ENCODE measurements at regions not wholly inside any gene's neighbourhood (a gene's known extent, or its start where the extent isn't known, plus 50 kb on each side); places are given as distances from the start of the nearest gene placed in this dataset.

DNA sequence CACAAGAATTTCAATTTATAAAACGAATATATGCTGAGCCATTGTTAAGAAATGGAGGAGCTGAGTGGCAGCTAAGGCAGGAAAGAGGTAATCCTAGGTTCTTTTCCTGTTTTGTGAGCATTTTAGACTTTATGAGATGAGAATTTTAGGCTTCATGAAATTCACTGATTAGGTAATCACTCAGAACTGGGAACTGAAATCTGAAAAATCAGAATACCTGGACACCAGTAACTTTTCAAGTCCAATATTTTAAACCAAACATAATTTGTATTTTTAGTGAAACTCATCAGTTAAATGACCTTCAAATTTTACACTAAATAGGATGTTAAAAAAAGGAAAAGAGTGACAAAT lies 389.9 kb downstream of the HTR1B start:
- TF ChIP-seq, protein P1, sequence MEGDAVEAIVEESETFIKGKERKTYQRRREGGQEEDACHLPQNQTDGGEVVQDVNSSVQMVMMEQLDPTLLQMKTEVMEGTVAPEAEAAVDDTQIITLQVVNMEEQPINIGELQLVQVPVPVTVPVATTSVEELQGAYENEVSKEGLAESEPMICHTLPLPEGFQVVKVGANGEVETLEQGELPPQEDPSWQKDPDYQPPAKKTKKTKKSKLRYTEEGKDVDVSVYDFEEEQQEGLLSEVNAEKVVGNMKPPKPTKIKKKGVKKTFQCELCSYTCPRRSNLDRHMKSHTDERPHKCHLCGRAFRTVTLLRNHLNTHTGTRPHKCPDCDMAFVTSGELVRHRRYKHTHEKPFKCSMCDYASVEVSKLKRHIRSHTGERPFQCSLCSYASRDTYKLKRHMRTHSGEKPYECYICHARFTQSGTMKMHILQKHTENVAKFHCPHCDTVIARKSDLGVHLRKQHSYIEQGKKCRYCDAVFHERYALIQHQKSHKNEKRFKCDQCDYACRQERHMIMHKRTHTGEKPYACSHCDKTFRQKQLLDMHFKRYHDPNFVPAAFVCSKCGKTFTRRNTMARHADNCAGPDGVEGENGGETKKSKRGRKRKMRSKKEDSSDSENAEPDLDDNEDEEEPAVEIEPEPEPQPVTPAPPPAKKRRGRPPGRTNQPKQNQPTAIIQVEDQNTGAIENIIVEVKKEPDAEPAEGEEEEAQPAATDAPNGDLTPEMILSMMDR (IDR thresholded peaks at IDR 0.05; ENCODE audit: borderline replicate concordance, insufficient read depth, low read depth, low read length): no peak
- no peak overlapping the region for H3K4me3 ChIP-seq (ENCODE audit: low read depth, low read length)

- TF ChIP-seq, protein P1 (IDR thresholded peaks at IDR 0.05; ENCODE audit: borderline replicate concordance, insufficient read depth, low read depth, low read length): no peak
- no peak overlapping the region for H3K4me3 ChIP-seq (ENCODE audit: low read depth, low read length)
Observed at GRCh38 chr6:77072694-77073409, 390.4 kb downstream of the HTR1B start.

DNA sequence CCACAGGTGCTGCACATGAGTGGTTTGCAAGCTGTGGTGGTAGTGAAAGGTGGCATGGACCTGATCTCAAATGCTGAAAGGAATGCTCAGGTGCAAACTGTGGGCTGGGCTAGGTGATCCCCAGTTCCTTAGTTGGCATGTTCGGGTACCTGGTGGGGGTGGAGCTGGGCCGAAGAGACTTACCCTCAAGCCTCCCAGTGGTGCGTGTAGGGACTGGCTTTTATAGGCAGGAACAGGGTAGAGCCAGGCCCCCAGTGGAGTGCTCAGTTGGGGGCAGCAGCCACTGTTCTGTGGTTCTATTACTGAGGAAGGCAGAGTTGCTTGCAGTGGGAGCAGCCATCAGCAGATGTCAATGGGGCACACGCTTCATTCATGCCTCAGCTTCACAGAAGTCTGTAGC lies 399.8 kb downstream of the HTR1B start:
- TF ChIP-seq, protein P1 (IDR thresholded peaks at IDR 0.05; ENCODE audit: borderline replicate concordance, insufficient read depth, low read depth, low read length): no peak
- H3K4me3 ChIP-seq (ENCODE audit: low read depth, low read length): no peak overlapping the region

GRCh38 chr6:77055711-77056110 lies 407.6 kb downstream of the HTR1B start:
- no peak overlapping the region for H3K4me3 ChIP-seq (ENCODE audit: low read depth, low read length)
- TF ChIP-seq, protein P1 (IDR thresholded peaks at IDR 0.05; ENCODE audit: borderline replicate concordance, insufficient read depth, low read depth, low read length): no peak

DNA sequence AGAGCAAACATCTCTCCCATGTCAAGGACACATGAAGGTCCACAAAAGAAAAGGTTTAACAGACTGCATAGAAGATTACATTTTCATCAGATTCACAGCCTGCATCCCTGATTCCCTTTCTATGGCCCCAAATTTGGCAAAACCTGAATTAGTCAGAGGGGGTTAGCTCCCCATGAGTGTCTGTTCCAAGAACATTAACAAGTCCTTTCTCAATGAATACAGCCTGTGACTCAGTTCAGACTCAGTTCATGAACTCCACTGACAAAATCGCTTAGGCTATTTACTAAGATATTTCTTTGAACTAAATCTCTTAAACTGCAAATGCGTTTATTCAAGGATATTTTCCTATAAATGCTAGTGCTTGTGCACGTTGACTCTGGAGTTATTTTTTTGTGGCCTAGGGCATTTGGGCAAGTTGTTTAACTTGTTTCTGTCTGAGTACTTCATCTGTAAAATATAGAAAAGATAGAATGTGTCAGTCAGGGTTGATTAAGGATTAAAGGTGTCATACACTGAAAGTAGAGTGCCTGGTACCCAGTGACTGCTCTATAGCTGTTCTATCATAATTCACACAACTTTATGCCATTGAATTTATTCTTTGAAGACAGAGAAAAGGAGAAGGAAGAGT lies 422.6 kb downstream of the HTR1B start:
- H3K4me3 ChIP-seq (ENCODE audit: low read depth, low read length): no peak overlapping the region
- TF ChIP-seq, protein P1 (IDR thresholded peaks at IDR 0.05; ENCODE audit: borderline replicate concordance, insufficient read depth, low read depth, low read length): no peak

DNA sequence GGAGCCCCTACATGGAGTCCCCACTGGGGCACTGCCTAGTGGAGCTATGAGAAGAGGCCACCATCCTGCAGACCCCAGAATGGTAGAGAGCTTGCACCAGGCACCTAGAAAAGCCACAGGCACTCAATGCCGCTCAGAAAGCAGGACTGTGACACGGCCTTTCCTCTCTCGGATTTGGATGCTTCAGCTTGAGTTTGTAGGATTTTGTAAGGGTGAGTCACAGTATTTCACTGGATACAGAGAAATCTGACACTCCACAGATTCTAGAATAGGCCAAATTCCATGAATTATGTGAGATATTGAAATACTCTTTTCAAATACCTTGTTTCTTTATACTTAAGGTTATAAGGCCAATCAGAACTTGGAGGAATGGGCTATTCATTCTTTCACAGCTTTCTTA lies 424.5 kb downstream of the HTR1B start:
- TF ChIP-seq, protein P1 (IDR thresholded peaks at IDR 0.05; ENCODE audit: borderline replicate concordance, insufficient read depth, low read depth, low read length): no peak
- H3K4me3 ChIP-seq (ENCODE audit: low read depth, low read length): no peak overlapping the region

DNA sequence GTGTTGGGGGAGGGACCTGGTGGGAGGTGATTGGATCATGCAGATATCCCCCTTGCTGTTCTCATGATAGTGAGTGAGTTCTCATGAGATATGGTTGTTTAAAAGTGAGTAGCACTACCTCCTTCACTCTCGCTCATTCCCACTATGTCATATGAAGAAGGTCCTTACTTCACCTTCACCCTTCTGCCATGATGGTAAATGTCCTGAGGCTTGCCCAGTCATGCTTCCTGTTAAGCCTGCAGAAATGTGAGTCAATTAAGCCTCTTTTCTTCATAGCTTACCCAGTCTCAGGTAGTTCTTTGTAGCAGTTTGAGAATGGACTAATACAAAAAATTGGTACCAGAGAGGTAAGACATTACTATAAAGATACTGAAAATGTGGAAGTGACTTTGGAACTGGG lies 425.9 kb downstream of the HTR1B start:
- no peak overlapping the region for H3K4me3 ChIP-seq (ENCODE audit: low read depth, low read length)
- TF ChIP-seq, protein P1 (IDR thresholded peaks at IDR 0.05; ENCODE audit: borderline replicate concordance, insufficient read depth, low read depth, low read length): no peak

Measured in GM12875 (cell line).